Activated CD4-positive, CD25-positive, alpha-beta regulatory T cell treated with anti-CD3 and anti-CD28 coated beads, Interleukin-2, amount 50 U/mL, for 72 hours (primary cell): ENCODE measurements at regions not wholly inside any gene's neighbourhood (a gene's known extent, or its start where the extent isn't known, plus 50 kb on each side); places are given as distances from the start of the nearest gene placed in this dataset.

Experiments
- DNase-seq: peaks from one replicate; pipeline ENCODE4 v3.0.0; 2021

GRCh38 chr11:32161293-32161692, 70.4 kb downstream of the RCN1 start:
- no peak for DNase-seq

GRCh38 chr11:32162351-32162750, 71.5 kb downstream of the RCN1 start:
- DNase-seq, result no peak

- no peak for DNase-seq
These were observed 72.0 kb downstream of the RCN1 start for GRCh38 chr11:32162906-32163305.

GRCh38 chr11:32163557-32163956, 72.7 kb downstream of the RCN1 start:
- DNase-seq, result no peak

DNA sequence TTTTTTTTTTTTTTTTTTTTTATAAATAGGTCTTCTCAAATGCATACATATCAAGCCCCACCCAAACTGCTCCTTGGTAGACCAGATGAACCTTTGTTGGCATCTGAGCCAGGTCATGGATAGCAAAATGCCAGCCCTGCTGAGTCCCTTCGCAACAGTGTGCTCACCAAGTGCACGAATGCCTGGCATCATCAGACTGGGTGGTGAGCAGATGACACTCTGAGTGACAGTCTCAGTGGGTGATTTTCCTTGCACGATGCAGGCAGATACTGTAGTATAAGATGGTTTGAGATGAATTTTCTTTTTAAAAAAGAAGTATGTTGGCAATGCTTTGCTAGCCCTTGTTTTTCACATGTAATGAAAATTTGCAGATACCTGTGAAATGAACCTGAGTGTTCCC, 74.0 kb downstream of the RCN1 start:
- DNase-seq, result no peak

- no peak for DNase-seq
These were observed 78.0 kb downstream of the RCN1 start for GRCh38 chr11:32168924-32169323.

GRCh38 chr11:32171445-32171844, 80.6 kb downstream of the RCN1 start:
- no peak for DNase-seq

- no peak for DNase-seq
These were observed 81.4 kb downstream of the RCN1 start for GRCh38 chr11:32172041-32172847.

DNA sequence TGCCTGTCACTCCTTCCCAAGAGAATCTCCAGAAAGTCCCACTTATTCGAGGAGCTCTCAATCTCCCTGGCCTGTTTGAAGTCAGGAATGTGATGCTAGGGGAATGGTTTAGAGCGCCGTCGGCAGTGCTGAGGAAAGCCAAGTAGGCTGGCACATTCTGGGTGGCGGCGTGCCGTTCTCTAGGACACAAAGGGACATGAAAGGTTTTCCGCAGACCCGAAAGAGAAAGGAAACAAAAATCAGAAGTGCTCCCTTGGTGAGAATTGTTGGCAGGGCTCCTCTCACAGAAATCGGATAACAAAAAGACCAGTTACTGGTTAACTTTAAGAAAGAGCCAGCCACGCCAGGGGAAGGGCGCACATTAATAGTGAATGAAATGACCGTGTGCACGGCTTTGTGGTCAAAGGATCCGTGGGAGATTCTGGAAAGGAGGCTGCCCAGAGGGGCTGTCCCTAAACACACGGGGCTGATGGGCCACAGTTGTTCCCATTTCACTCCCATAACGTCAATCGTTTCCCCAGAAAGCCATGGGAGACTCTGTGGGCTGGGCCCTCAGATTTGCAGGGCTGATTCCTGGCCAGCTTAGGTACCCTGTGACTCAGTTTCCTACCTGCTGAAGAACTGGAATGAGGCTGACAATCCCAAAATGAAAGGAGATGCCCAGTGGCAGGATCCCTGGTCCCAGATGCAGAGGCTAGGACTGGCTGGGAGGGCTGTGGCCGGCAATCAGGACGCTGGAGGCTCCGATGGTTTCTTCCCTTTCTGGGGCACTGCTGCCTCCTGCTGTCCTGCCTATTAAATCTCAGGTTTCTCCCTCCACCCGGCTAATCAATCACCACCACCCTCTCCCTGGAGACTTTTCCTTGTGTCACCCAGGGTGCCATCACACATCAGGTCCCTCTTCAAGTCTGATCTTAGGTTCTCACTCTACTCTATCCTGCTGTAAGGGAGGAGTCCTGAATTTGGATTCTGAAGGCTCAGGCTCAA, 82.3 kb downstream of the RCN1 start:
- DNase-seq, result no peak

- DNase-seq, result no peak
These were observed 83.1 kb downstream of the RCN1 start for GRCh38 chr11:32173977-32174376.

DNA sequence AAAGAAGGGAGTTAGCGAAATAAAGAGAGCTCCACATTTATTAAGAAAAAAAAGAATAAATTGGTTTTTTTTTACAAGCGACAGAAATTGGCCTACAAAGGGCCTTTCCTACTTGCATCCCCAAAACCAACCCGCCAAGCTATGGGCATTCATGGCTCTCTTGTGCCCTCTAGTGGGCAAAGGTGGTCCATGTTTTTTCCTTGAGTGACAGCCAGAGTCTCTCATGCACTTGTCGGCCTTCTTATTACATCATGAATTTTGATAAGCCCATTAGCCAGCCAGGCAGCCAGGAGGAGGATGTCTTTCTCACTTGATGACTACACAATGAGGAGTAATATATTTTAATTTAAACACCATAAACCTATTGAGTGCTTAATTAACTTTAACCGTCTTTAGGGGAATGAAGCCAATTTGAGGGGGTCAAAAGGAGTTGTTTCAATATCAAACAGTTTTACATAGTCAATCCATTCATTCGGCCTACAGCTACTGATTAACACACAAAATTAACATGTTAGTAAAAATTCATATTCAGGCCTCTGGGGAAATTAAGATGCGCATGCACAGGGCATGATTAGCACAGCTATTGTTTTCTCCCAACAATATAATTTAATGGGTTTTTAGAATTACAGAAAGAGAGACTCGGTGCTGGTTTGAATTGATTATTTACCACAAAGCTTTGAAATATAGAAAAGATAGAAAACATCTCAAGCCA, 85.5 kb downstream of the RCN1 start:
- peak; percentile 71 for DNase-seq

GRCh38 chr11:32178692-32179091, 87.8 kb downstream of the RCN1 start:
- DNase-seq, result no peak

- no peak for DNase-seq
These were observed 92.6 kb downstream of the RCN1 start for GRCh38 chr11:32183512-32183911.

DNA sequence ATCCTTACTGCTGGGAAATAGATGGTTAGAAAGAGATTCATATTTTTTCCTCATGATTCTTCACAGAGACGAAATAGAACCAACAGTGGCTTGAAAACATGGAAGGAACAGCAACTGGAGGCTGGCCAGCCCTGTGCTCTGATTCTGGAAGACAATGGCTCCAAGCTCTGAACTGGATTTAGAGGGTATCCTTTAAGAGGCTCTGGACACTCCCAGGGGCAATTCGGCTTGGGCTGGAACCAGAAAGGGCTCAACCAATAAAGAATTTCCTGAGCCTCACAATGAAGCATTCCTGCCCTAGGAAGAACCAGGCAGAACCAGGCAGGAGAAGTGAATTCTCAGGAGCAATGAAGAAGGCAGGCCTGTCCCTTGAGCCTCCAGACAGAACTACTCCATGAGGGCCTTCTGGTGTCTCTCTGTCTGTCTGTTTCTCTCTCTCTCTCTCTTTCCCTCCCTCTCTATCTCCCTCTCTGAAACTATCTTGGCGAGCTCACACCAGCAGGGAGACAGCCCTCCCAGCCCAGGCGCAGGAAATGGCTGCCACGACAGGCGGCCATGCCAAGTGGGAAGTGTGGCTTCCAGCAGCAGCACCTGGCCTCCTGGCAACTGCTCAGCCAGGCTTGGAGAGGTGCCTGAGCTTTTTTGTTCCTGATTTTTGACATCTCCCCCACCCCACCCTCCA, 93.3 kb downstream of the RCN1 start:
- DNase-seq, result no peak

GRCh38 chr11:32184723-32185376, 94.0 kb downstream of the RCN1 start:
- DNase-seq, result no peak

DNA sequence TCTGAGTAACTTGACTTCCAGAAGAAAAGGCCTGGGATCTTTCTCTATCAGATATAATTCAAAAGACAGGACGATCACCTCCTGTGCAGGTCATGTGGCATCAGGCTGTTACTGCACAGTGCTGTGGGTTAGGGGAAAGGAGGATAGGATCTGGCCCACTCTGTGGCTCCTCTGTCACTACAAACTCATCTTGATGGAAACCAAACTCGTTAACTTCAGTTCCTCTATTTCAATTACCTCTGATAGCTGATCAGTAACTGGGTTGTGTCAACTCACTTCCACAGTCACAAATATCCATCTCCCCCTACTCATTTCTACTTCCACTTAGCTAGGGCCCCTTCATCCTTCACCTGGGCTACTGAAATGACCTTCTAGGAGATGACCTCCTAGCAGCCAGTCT, 95.2 kb downstream of the RCN1 start:
- DNase-seq, result no peak

DNA sequence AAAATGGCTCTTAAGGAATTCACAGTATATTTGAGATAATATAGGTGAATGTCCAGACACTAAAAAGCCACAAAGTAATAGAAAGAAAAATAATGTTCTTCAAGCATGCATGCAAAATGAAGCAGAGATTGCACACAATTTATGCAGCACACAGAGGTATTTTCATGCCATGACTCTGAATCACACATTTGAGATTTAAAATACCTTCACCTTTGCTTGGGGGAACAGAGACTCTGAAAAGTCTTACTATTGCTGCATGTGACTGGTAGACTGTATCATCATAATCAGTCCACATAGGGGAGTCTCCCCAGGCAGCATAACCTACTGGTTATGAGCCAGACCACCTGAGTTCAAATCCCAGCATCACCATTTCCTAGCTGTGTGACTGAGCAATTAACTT, 96.2 kb downstream of the RCN1 start:
- DNase-seq, result no peak

- DNase-seq, result no peak
These were observed 97.9 kb downstream of the RCN1 start for GRCh38 chr11:32188785-32189184.

- DNase-seq, result no peak
These were observed 105.3 kb downstream of the RCN1 start for GRCh38 chr11:32196137-32196536.

- DNase-seq, result no peak
These were observed 107.2 kb downstream of the RCN1 start for GRCh38 chr11:32198053-32198452.

- DNase-seq, result no peak
These were observed 109.4 kb downstream of the RCN1 start for GRCh38 chr11:32200136-32200847.
